Memory B cell (primary cell): ENCODE measurements at regions not wholly inside any gene's neighbourhood (a gene's known extent, or its start where the extent isn't known, plus 50 kb on each side); places are given as distances from the start of the nearest gene placed in this dataset.

Experiments
- ATAC-seq: fragments of 150-1000 bp; cut with Tn5 transposase; 2 replicates; pipeline ENCODE4 v1.10.0; 2021; ENCODE audit warnings: low read depth, mild to moderate bottlenecking, moderate library complexity
- DNase-seq, 2 donors: peaks; one replicate each; pipeline ENCODE4 v3.0.0; 2022; ENCODE audit warnings: low spot score in 2 of 2
- H3K27ac Mint-ChIP-seq: one replicate; pipeline ENCODE4 v1.8.0; 2022; ENCODE audit warnings: mild to moderate bottlenecking, moderate library complexity, mixed read lengths
- H3K27me3 Mint-ChIP-seq: one replicate; pipeline ENCODE4 v1.8.0; 2022; ENCODE audit warnings: mixed read lengths
- H3K36me3 Mint-ChIP-seq: one replicate; pipeline ENCODE4 v1.8.0; 2022; ENCODE audit warnings: mild to moderate bottlenecking, mixed read lengths
- H3K4me1 Mint-ChIP-seq: one replicate; pipeline ENCODE4 v1.8.0; 2022; ENCODE audit warnings: mixed read lengths
- H3K4me3 Mint-ChIP-seq: one replicate; pipeline ENCODE4 v1.8.0; 2022; ENCODE audit warnings: mild to moderate bottlenecking, moderate library complexity, mixed read lengths
- H3K9me3 Mint-ChIP-seq: one replicate; pipeline ENCODE4 v1.8.0; 2022; ENCODE audit warnings: mixed read lengths

DNA sequence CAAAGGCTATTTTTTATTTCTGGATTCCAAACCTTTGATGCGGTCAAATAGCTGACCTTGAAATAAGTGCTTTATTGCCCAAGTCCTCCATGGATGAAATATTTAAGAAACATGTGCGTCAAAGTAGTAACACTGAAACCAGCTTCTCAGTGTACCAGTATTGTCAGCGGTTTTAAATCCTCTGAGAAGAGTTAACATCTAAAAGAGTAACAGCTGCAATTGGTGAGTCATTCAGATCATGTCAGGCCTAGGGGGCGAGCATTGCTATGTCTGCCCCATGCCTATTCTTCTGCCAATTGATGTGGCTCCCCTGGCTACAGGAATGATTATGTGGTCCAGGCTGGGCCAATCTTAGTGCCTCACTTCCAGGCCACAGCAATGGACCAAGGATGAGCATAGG is 263.3 kb upstream of the SORL1-AS1 start:
- Mint-ChIP-seq H3K27me3 (peaks cover 13% of the 10 kb centered on the region), H3K27ac (no peak overlapping the region), H3K4me3 (no peak overlapping the region), H3K4me1 (no peaks in the 10 kb centered on the region), H3K9me3 (peaks cover 3% of the 10 kb centered on the region), H3K36me3 (no peaks in the 10 kb centered on the region)
- DNase-seq, result no peak
- ATAC-seq, result no peak

DNA sequence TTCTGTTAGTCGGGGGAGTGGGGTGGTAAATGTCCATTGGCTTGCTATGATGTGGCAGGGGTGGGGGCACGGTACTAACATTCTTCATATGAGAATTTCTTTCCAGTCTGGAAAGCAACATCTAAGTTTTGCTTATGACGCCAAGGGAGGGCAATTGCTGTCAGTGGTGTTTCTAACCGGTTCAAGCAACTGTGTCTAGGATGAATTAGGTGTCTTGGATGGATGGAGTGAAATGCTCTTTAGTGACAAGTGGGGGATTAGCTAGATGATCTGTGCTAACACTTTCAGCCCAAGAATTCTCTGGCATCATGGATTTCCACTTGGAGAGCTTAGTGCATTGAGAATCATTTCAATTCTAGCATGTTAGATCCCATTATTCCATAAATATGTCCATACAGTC is 262.6 kb upstream of the SORL1-AS1 start:
- ATAC-seq (no peak), DNase-seq (no peak)
- Mint-ChIP-seq H3K27ac (no peak overlapping the region), H3K27me3 (peaks cover 10% of the 10 kb centered on the region), H3K9me3 (no peaks in the 10 kb centered on the region), H3K4me3 (no peak overlapping the region), H3K4me1 (no peaks in the 10 kb centered on the region), H3K36me3 (no peaks in the 10 kb centered on the region)

DNA sequence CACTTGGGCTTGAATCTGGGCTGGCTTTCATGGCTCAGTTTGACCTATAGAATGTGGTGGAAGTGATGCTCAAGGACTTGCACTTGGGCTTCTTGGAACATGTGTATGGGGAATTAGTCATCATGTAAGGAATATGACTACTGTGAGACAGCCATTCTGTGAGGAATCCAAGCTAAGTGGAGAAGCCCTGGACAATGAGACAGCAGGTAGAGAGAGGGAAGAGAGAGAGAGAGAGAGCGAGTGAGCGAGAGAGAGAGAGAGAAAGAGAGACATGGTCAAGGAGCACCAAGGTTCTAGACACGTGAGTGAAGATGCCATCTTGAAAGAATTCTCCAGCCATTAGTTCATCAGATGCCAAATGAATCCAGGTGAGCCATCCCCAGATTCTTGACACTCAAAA is 261.6 kb upstream of the SORL1-AS1 start:
- Mint-ChIP-seq H3K4me3 (no peak overlapping the region), H3K27ac (no peak overlapping the region), H3K27me3 (peaks cover 6% of the 10 kb centered on the region), H3K9me3 (no peaks in the 10 kb centered on the region), H3K4me1 (no peaks in the 10 kb centered on the region), H3K36me3 (no peaks in the 10 kb centered on the region)
- ATAC-seq (no peak), DNase-seq (no peak)

DNA sequence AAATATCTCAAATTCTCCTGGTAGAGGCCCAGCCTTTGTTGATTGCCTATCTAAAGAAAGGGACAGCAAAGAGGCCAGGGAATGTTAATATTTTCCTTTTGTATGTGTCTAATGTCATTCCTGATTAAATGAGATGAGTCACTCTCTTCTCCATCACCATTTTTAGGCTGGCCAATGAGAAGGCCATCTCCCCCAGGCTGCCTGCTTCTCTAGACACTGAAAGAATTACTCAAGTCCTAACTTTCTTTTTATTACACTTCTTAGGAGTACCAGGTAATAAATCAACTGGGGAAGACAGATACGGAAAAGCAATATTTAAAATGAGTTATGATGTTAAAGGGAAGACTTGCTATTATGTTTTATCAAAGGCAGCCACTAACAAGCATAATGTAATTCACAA is 259.2 kb upstream of the SORL1-AS1 start:
- H3K4me3 Mint-ChIP-seq, result no peak overlapping the region
- H3K36me3 Mint-ChIP-seq, result no peaks in the 10 kb centered on the region
- no peaks in the 10 kb centered on the region for H3K4me1 Mint-ChIP-seq
- ATAC-seq, result no peak
- no peaks in the 10 kb centered on the region for H3K9me3 Mint-ChIP-seq
- no peak for DNase-seq
- no peak overlapping the region for H3K27ac Mint-ChIP-seq
- peaks cover 8% of the 10 kb centered on the region for H3K27me3 Mint-ChIP-seq

DNA sequence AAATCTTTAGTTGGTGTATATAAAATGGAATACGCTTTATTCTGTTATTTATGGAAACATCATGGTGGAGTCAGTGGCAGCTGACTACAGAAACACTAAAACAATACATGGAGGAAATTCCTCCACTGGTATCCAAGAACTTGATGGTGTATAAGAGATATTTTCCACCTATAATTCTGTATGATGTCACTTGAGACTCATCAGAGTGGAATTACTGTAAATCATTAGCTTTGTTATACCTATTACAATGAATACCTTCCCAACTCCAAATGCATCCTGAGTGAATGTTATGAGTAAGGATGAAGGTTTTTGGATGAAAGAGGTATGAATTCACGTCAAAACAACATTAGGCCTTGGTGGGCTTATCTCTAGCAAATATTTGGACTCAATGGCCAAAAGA is 258.5 kb upstream of the SORL1-AS1 start:
- Mint-ChIP-seq H3K27me3 (peaks cover 8% of the 10 kb centered on the region), H3K4me3 (no peak overlapping the region), H3K27ac (no peak overlapping the region), H3K9me3 (no peaks in the 10 kb centered on the region), H3K36me3 (no peaks in the 10 kb centered on the region), H3K4me1 (no peaks in the 10 kb centered on the region)
- ATAC-seq, result no peak
- no peak for DNase-seq

DNA sequence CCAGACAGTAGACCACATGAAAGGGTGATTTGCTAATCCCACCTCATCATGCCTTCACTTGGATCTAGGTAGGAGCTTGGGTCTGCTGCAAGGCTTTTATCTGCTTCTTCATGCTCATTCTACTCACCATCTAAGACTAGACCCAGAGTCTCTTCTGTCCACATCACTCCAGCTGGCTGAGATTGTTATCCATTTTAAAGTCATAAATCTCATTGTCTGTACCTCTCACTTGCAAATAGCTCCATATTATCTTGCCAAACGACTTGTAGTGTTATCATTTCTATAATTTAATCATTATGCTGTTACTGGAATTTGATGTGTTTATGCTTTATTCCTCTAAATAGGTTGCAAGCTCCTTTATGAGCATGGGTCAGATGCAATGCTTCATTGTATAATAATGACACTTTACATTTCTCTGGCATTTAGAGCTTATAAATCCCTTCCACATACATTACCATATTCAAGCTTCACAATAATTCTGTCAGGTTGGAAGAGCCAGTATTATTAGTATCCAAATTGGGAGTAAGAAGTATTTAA is 254.2 kb upstream of the SORL1-AS1 start:
- ATAC-seq (no peak), DNase-seq (no peak)
- Mint-ChIP-seq H3K36me3 (no peaks in the 10 kb centered on the region), H3K4me1 (no peaks in the 10 kb centered on the region), H3K27ac (no peak overlapping the region), H3K27me3 (peaks cover 13% of the 10 kb centered on the region), H3K4me3 (no peak overlapping the region), H3K9me3 (no peaks in the 10 kb centered on the region)

DNA sequence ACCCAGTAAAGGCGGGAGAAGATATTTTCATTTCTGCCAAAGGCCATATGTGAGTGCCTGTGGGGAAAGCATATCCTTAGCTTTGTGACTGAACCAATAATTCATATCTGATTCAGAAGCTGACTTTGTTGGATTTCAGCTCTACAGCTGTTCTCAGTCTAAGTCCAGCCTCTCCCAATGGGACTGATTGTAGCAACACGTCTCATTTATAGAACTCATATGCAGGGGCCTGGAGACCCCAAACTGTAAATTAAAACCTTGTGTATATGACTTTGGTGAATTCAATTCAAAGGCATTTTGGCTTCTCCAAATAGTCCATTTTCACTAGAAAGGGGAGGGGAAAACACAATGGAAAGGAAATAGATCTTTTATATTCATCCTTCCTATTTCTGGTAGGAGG is 250.4 kb upstream of the SORL1-AS1 start:
- Mint-ChIP-seq H3K9me3 (no peaks in the 10 kb centered on the region), H3K4me1 (peaks cover 2% of the 10 kb centered on the region), H3K36me3 (no peaks in the 10 kb centered on the region), H3K27ac (no peak overlapping the region), H3K4me3 (no peak overlapping the region), H3K27me3 (peaks cover 15% of the 10 kb centered on the region)
- DNase-seq (no peak), ATAC-seq (no peak)

DNA sequence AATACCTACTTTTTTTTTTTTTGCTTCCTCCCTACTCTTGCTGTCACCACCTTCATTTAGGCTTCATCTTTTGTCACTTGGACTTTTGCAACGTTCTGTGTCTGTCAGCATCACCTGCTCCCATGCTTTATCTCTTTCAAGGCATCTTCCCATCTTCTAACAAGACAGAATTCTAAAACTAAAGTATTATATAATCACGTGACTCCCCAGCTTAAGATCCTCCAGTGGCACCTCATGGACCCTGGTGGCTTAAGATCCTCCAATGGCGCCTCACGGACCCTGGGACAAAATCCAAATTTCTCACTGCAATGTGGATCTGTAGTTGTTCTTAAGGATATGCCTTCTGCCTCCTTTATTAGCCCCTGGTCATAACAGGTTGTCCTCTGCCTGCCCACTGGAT is 248.2 kb upstream of the SORL1-AS1 start:
- H3K27me3 Mint-ChIP-seq, result peaks cover 17% of the 10 kb centered on the region
- DNase-seq (no peak), ATAC-seq (no peak)
- H3K36me3 Mint-ChIP-seq, result no peaks in the 10 kb centered on the region
- no peak overlapping the region for H3K4me3 Mint-ChIP-seq
- H3K27ac Mint-ChIP-seq, result no peak overlapping the region
- H3K9me3 Mint-ChIP-seq, result no peaks in the 10 kb centered on the region
- peaks cover 2% of the 10 kb centered on the region for H3K4me1 Mint-ChIP-seq

DNA sequence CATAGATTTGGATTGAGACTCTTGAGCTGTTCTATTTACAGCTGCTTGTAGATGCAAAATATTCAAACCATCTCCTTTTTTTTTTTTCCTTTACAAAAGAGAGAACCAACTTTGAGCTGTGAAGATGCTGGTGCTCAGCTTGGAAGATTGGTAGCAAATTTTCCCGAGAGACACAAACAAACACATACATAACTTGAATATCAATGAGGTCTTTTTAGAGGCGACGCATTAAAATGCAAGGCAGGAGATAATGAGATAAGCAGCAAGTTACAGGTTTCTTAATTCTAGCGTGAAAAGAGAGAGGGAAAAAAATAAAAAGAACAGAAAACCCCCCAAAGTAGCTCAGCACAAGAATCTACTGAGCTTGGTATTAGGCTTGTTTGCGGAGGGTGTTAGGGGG is 247.0 kb upstream of the SORL1-AS1 start:
- Mint-ChIP-seq H3K4me1 (peaks cover 2% of the 10 kb centered on the region), H3K27me3 (peaks cover 16% of the 10 kb centered on the region), H3K27ac (no peak overlapping the region), H3K36me3 (no peaks in the 10 kb centered on the region), H3K9me3 (no peaks in the 10 kb centered on the region), H3K4me3 (no peak overlapping the region)
- DNase-seq (no peak), ATAC-seq (no peak)

DNA sequence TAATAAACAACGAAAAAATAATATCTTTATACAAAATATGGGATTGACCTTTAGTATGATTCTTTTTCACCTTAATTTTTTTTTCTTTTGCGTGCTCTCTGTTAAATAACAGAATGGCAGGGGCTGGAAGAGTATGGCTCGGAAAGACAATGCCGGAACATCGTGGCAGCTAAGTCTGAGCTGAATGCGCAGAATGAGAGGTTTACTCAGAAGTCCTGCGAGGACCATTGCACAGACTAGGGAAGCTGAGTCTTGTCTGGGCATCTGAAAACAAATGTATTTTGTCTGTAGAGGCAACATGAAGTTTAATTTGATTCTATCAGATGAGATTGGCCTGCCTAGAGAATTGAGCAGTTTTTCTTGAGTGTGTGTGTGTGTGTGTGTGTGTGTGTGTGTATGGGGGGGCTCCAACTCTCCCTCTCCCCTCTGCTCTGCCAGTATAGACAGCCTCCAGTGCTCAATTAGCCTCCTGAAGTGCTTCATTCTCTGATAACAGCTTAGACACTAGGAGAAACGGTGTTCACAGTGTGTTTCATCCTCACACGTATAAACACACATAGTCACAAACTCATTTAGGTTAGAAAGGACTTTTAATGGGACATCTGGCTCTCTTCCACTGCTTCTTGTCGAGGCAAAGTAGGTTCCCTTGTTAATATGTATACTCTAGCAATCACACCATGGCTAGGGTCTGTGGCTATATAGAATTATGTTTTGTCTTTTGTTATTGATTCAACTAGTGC is 244.3 kb upstream of the SORL1-AS1 start:
- Mint-ChIP-seq H3K4me3 (no peak overlapping the region), H3K4me1 (peaks cover 2% of the 10 kb centered on the region), H3K27me3 (peaks cover 10% of the 10 kb centered on the region), H3K27ac (no peak overlapping the region), H3K9me3 (no peaks in the 10 kb centered on the region), H3K36me3 (no peaks in the 10 kb centered on the region)
- ATAC-seq (no peak), DNase-seq (no peak)

DNA sequence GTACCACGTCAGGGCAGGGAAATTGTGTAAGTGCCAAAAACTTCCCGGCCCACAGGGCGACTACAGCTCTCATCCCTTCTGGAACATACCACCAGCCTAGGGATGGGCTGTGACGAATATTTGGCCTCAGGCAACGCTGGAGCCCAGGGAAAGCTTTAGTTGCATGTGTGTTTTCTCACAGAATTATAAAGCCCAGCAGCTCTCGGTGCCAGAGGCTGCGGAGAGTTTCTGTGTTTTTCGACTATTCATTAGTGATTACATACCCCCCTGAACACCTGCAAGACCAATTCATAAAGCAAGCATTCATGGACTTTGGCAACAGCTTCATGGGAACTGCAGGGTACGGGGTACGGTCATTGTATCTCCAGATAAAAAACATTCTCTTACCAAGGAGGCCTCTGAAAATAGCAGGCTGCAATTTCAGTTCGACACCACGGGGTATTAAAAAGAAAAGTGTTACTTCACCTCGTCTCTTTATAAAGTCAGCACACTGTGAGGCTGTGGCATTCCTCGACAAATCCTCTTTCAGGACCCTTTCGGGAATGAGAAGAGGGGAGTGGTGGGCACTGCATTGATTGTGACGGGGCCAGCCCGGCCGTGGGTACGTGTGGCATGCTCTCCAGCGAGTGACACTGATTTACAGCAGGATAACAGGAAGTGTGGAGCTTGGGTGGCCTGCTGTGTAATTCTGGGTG is 243.6 kb upstream of the SORL1-AS1 start:
- no peak for DNase-seq
- ATAC-seq, result no peak
- peaks cover 8% of the 10 kb centered on the region for H3K27me3 Mint-ChIP-seq
- no peaks in the 10 kb centered on the region for H3K9me3 Mint-ChIP-seq
- no peaks in the 10 kb centered on the region for H3K36me3 Mint-ChIP-seq
- peaks cover 2% of the 10 kb centered on the region for H3K4me1 Mint-ChIP-seq
- no peak overlapping the region for H3K27ac Mint-ChIP-seq
- H3K4me3 Mint-ChIP-seq, result no peak overlapping the region

DNA sequence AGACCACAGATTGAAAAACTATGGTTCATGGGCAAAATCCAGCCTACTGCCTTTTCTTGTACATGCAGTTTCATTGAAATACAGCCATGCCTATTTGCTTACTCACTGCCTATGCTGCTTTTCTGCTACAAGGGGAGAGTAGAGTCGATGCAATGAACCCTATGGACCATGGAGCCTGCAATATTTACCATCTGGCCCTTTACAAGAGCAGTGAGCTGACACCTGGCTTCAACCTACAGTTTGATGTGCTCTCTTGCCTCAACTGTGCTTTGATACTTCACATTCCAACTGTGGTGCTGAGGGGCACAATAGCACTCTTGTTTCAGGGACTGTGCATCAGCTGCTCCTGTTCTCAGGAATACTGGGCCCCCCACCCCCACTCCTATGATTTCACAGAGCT is 239.5 kb upstream of the SORL1-AS1 start:
- DNase-seq (no peak), ATAC-seq (no peak)
- Mint-ChIP-seq H3K27me3 (peaks cover 8% of the 10 kb centered on the region), H3K9me3 (no peaks in the 10 kb centered on the region), H3K36me3 (no peaks in the 10 kb centered on the region), H3K27ac (no peak overlapping the region), H3K4me3 (no peak overlapping the region), H3K4me1 (no peaks in the 10 kb centered on the region)

DNA sequence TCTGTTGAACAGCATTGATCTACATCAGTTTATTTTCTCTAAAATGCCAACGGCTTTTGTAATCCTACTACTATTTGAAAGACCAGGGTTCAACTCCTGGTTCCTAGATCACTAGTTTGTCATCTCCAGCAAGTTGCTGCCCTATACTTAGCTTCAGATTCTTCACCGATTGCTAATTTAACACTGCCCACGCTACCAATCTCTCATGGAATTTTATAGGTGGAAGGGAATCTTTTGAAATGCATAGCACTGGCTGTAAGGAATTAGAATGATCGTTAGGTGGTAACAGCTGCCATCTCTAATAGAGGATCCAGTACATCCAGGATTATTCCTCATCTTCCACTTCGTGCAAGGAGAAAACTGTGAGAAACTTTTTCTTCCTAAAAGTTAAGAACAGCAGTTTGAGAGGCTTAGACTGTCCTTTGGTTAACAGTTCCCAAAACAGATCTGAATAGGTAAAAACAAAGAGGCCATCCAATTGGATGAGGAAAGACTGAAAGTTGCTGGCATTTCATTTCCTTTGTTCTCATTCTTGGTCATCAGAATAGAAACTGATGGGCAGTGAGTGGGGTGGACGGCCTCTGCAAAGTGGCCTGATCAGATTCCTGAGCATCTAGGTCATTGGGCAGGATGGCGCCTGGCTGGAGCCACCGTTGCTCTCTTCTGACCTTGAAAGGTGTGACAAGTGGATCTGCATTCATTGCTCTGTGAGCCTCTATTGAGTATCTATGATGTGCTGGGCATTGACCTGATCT is 236.3 kb upstream of the SORL1-AS1 start:
- ATAC-seq (no peak), DNase-seq (no peak)
- Mint-ChIP-seq H3K4me1 (no peaks in the 10 kb centered on the region), H3K9me3 (no peaks in the 10 kb centered on the region), H3K27me3 (peaks cover 7% of the 10 kb centered on the region), H3K27ac (no peak overlapping the region), H3K36me3 (no peaks in the 10 kb centered on the region), H3K4me3 (no peak overlapping the region)

DNA sequence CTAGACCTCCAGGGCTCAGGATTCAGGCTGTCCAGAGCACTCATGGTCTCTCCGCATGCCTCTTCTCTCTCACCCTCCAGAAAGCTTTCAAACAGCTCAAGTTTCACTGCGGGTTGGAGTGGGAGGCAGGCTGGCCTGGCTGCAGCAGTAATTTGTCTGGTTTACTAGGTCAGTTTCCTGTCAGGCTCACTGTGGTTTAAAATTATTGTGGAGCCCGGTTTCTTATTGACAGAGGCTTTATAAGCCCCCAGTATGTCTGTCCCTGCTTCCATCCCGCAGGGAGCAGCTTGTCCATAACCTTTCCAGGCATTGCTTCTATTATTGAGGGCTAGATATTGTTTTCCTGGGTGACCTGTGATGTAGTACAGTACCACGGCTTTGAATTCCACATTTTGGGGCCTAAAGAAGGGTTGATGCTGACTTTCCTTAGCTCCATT is 235.3 kb upstream of the SORL1-AS1 start:
- DNase-seq, result no peak
- no peak overlapping the region for H3K27ac Mint-ChIP-seq
- H3K36me3 Mint-ChIP-seq, result no peaks in the 10 kb centered on the region
- no peaks in the 10 kb centered on the region for H3K9me3 Mint-ChIP-seq
- ATAC-seq, result no peak
- H3K4me3 Mint-ChIP-seq, result no peak overlapping the region
- no peaks in the 10 kb centered on the region for H3K4me1 Mint-ChIP-seq
- H3K27me3 Mint-ChIP-seq, result peaks cover 7% of the 10 kb centered on the region
